ENCODE measurements at regions not wholly inside any gene's neighbourhood (a gene's known extent, or its start where the extent isn't known, plus 50 kb on each side); places are given as distances from the start of the nearest gene placed in this dataset.

GRCh38 chr7:109003742-109004141 lies 434.1 kb downstream of the DNAJB9 start:
- no peak for TF ChIP-seq CTCF (IDR thresholded peaks at IDR 0.05)

- no peak for TF ChIP-seq CTCF (IDR thresholded peaks at IDR 0.05)
These were observed 440.0 kb downstream of the DNAJB9 start for GRCh38 chr7:109009636-109010035.

GRCh38 chr7:109020251-109020650 lies 450.6 kb downstream of the DNAJB9 start:
- no peak for TF ChIP-seq CTCF (IDR thresholded peaks at IDR 0.05)

- no peak for TF ChIP-seq CTCF (IDR thresholded peaks at IDR 0.05)
These were observed 451.7 kb downstream of the DNAJB9 start for GRCh38 chr7:109021390-109021789.

GRCh38 chr7:109029866-109030265 lies 460.2 kb downstream of the DNAJB9 start:
- no peak for TF ChIP-seq CTCF (IDR thresholded peaks at IDR 0.05)

- TF ChIP-seq CTCF (IDR thresholded peaks at IDR 0.05): no peak
These were observed 475.0 kb downstream of the DNAJB9 start for GRCh38 chr7:109044691-109045090.

GRCh38 chr7:109049366-109049765 lies 479.7 kb downstream of the DNAJB9 start:
- TF ChIP-seq CTCF (IDR thresholded peaks at IDR 0.05): no peak

- TF ChIP-seq CTCF (IDR thresholded peaks at IDR 0.05): no peak
These were observed 489.4 kb downstream of the DNAJB9 start for GRCh38 chr7:109059089-109059488.

All from LNCAP (cell line).